Panc1 (cell line): ENCODE measurements at regions not wholly inside any gene's neighbourhood (a gene's known extent, or its start where the extent isn't known, plus 50 kb on each side); places are given as distances from the start of the nearest gene placed in this dataset.

Experiments used
- ATAC-seq: fragments of 200-7000 bp; cut with Tn5 transposase; 2 replicates; pipeline ENCODE4 v1.9.1; 2020; ENCODE audit warnings: mild to moderate bottlenecking, moderate library complexity
- BruUV-seq: library from RNA; stranded (reverse); fragments of 400-500 nt; replicated peaks from 2 replicates; lab custom pipeline; 2021; lab: Mats Ljungman, UMichigan
- CTCF ChIA-PET: fragments of 300-600 bp; sonication (Branson Sonifier 250); formaldehyde crosslinking; loops from one replicate; lab custom pipeline; 2022; ENCODE audit warnings: antibody characterized with exemption; lab: Charles Lee
- POLR2A ChIA-PET: fragments of 300-600 bp; sonication (Branson Sonifier 250); formaldehyde crosslinking; loops from one replicate; lab custom pipeline; 2022; ENCODE audit warnings: antibody characterized with exemption; lab: Charles Lee
- DNase-seq: peaks from one replicate; pipeline ENCODE4 v3.0.0-alpha.2; 2010; ENCODE audit warnings: low read depth, low spot score
- H3K27ac ChIP-seq: 2 replicates; pipeline ENCODE4 v1.5.1; 2011; ENCODE audit warnings: mild to moderate bottlenecking, low read length, inconsistent platforms
- H3K27me3 ChIP-seq: fragments of 200-500 bp; sonication (Bioruptor generic); 2 replicates; pipeline ENCODE4 v1.6.0; 2014; ENCODE audit warnings: low read length, inconsistent platforms; ENCODE audit not compliant: control insufficient read depth, insufficient read depth
- H3K36me3 ChIP-seq: fragments of 200-500 bp; sonication (Bioruptor generic); 2 replicates; pipeline ENCODE4 v1.5.1; 2014; ENCODE audit warnings: inconsistent platforms, mild to moderate bottlenecking, low read length, moderate library complexity; ENCODE audit not compliant: control insufficient read depth, insufficient read depth
- H3K4me1 ChIP-seq: 2 replicates; pipeline ENCODE4 v1.5.1; 2011; ENCODE audit warnings: inconsistent platforms, mild to moderate bottlenecking, low read length, moderate library complexity; ENCODE audit not compliant: control insufficient read depth, insufficient read depth
- H3K4me3 ChIP-seq, 2 experiments: 2 replicates each; pipeline ENCODE4 v1.5.1; 2011 to 2012; ENCODE audit warnings: low read depth in 2 of 2, low read length in 2 of 2, mild to moderate bottlenecking in 2 of 2, inconsistent platforms in 1 of 2, moderate library complexity in 1 of 2
- H3K9me3 ChIP-seq: fragments of 200-500 bp; sonication (Bioruptor generic); 2 replicates; pipeline ENCODE4 v1.5.1; 2014; ENCODE audit warnings: low read depth, mild to moderate bottlenecking, inconsistent platforms, low read length, moderate library complexity; ENCODE audit not compliant: control insufficient read depth, insufficient read depth
- CTCF ChIP-seq: fragments of 450-650 bp; IDR thresholded peaks from 2 replicates; pipeline ENCODE4 v1.5.1; 2017; ENCODE audit warnings: mild to moderate bottlenecking
- POLR2AphosphoS5 ChIP-seq: IDR thresholded peaks from 2 replicates; pipeline ENCODE4 v1.6.1; 2012; ENCODE audit warnings: mild to moderate bottlenecking, low read depth, low read length, moderate library complexity
- REST ChIP-seq, 2 experiments: IDR thresholded peaks; 2 replicates each; pipeline ENCODE4 v1.6.1; 2011 to 2012; ENCODE audit warnings: low read depth in 2 of 2, control low read depth in 1 of 2, low read length in 1 of 2, mild to moderate bottlenecking in 1 of 2, moderate library complexity in 1 of 2; ENCODE audit not compliant: insufficient read depth in 1 of 2
- SIN3A ChIP-seq: IDR thresholded peaks from 2 replicates; pipeline ENCODE4 v1.6.1; 2012; ENCODE audit warnings: low read depth, mild to moderate bottlenecking, low read length, moderate library complexity, borderline replicate concordance; ENCODE audit not compliant: insufficient read depth
- TCF7L2 ChIP-seq: IDR thresholded peaks from 2 replicates; pipeline ENCODE4 v1.6.1; 2011; ENCODE audit warnings: mild to moderate bottlenecking, low read depth, low read length, inconsistent platforms
- in situ Hi-C: cut with HindIII; loops from 2 replicates; pipeline ENCODE4 v1.10.0; 2016; ENCODE audit warnings: low sequenced_read_pairs, low pct_unique_long_range_greater_than_20kb
- intact Hi-C: fragments of 100-400 bp; cut with micrococcal nuclease; formaldehyde crosslinking; loops from one replicate; pipeline ENCODE4 v1.10.0; 2022; ENCODE audit not compliant: unreplicated experiment

GRCh38 chr15:66838671-66839239 lies 136.7 kb downstream of the SMAD6 start:
- Histone ChIP-seq H3K36me3 (no peaks in the 10 kb centered on the region), H3K4me3 (no peak overlapping the region), H3K27ac (peak overlapping the region; percentile 56), H3K4me1 (peaks cover 27% of the 10 kb centered on the region), H3K27me3 (no peaks in the 10 kb centered on the region), H3K9me3 (no peaks in the 10 kb centered on the region)
- POLR2A ChIA-PET, result no interaction called here
- BruUV-seq, result no TSS peak
- TF ChIP-seq CTCF (peak; percentile 77; the same call in 1 of the 2 replicates), SIN3A (no peak)
- in situ Hi-C loops (no loop called here), intact Hi-C loops (no loop called here)
- ATAC-seq (no peak), DNase-seq (no peak)
- CTCF ChIA-PET, result interaction anchor here (0.6 to 1.1 kb wide), 4 partner anchors 9 to 36 kb away, joined by 3 to 4 read pairs (median 4); no protein-coding TSS in a partner anchor

- in situ Hi-C loops (no loop called here), intact Hi-C loops (no loop called here)
- DNase-seq, result no peak
- ChIA-PET POLR2A (no interaction called here), CTCF (interaction anchor here (0.6 to 1.1 kb wide), 3 partner anchors 9 to 37 kb away, joined by 3 to 4 read pairs (median 4); no protein-coding TSS in a partner anchor)
- Histone ChIP-seq H3K27me3 (no peaks in the 10 kb centered on the region), H3K9me3 (no peaks in the 10 kb centered on the region), H3K36me3 (no peaks in the 10 kb centered on the region), H3K27ac (peak overlapping the region; percentile 60), H3K4me3 (no peak overlapping the region), H3K4me1 (peaks cover 28% of the 10 kb centered on the region)
- BruUV-seq, result no TSS peak
- TF ChIP-seq CTCF (no peak), POLR2AphosphoS5 (no peak), TCF7L2 (no peak), REST (IDR thresholded peaks at IDR 0.05; ENCODE audit: insufficient read depth in 1 of 2, low read depth in 2 of 2, low read length in 1 of 2) (no peak), SIN3A (no peak)
- ATAC-seq, result no peak
These were observed 137.6 kb downstream of the SMAD6 start for GRCh38 chr15:66839506-66840112.
